Smooth muscle cell of the brain vasculature (primary cell): ENCODE measurements at regions not wholly inside any gene's neighbourhood (a gene's known extent, or its start where the extent isn't known, plus 50 kb on each side); places are given as distances from the start of the nearest gene placed in this dataset.
"Not testable (repeated sequence)": the region's sequence is repeated elsewhere in the genome, so short reads cannot be mapped to it uniquely, and the experiment has no call there.

ENCODE experiments used
- DNase-seq: peaks from one replicate; pipeline ENCODE4 v3.0.0-alpha.2; 2012; ENCODE audit warnings: low read depth, low spot score

GRCh38 chr2:66177128-66177796, 257.7 kb upstream of the MEIS1 start:
- not testable (repeated sequence) for DNase-seq

- no peak for DNase-seq
Observed at GRCh38 chr2:66174491-66174890, 260.4 kb upstream of the MEIS1 start.

GRCh38 chr2:66173645-66174044, 261.3 kb upstream of the MEIS1 start:
- no peak for DNase-seq

- no peak for DNase-seq
Observed at GRCh38 chr2:66171530-66171929, 263.4 kb upstream of the MEIS1 start.

GRCh38 chr2:66170744-66171330, 264.1 kb upstream of the MEIS1 start:
- no peak for DNase-seq

GRCh38 chr2:66169076-66169475, 265.8 kb upstream of the MEIS1 start:
- no peak for DNase-seq

- no peak for DNase-seq
Observed at GRCh38 chr2:66164470-66164869, 270.5 kb upstream of the MEIS1 start.

GRCh38 chr2:66156171-66156570, 278.8 kb upstream of the MEIS1 start:
- no peak for DNase-seq

GRCh38 chr2:66153941-66154340, 281.0 kb upstream of the MEIS1 start:
- DNase-seq = no peak

- DNase-seq = no peak
Observed at GRCh38 chr2:66145490-66145889, 289.4 kb upstream of the MEIS1 start.

- not testable (repeated sequence) for DNase-seq
Observed at GRCh38 chr2:66144324-66144723, 290.6 kb upstream of the MEIS1 start.

- DNase-seq = no peak
Observed at GRCh38 chr2:66137606-66138130, 297.3 kb upstream of the MEIS1 start.

- no peak for DNase-seq
Observed at GRCh38 chr2:66134138-66134701, 300.7 kb upstream of the MEIS1 start.

GRCh38 chr2:66127656-66128055, 307.3 kb upstream of the MEIS1 start:
- no peak for DNase-seq

- no peak for DNase-seq
Observed at GRCh38 chr2:66127061-66127460, 307.9 kb upstream of the MEIS1 start.

- no peak for DNase-seq
Observed at GRCh38 chr2:66125951-66126350, 309.0 kb upstream of the MEIS1 start.

- no peak for DNase-seq
Observed at GRCh38 chr2:66122516-66122915, 312.4 kb upstream of the MEIS1 start.

GRCh38 chr2:66121946-66122345, 313.0 kb upstream of the MEIS1 start:
- DNase-seq = no peak

GRCh38 chr2:66113988-66114625, 320.8 kb upstream of the MEIS1 start:
- no peak for DNase-seq

- DNase-seq = no peak
Observed at GRCh38 chr2:66111706-66112105, 323.2 kb upstream of the MEIS1 start.

- no peak for DNase-seq
Observed at GRCh38 chr2:66110608-66111007, 324.3 kb upstream of the MEIS1 start.

- no peak for DNase-seq
Observed at GRCh38 chr2:66110086-66110485, 324.8 kb upstream of the MEIS1 start.

- DNase-seq = no peak
Observed at GRCh38 chr2:66109419-66109818, 325.5 kb upstream of the MEIS1 start.
